ENCODE measurements at regions not wholly inside any gene's neighbourhood (a gene's known extent, or its start where the extent isn't known, plus 50 kb on each side); places are given as distances from the start of the nearest gene placed in this dataset.

- no peak overlapping the region for H3K9ac ChIP-seq (ENCODE audit: low read length)
- no peak overlapping the region for H4K8ac ChIP-seq (ENCODE audit: low read depth, low read length)
- no peak overlapping the region for H3K27ac ChIP-seq (ENCODE audit: low read depth, low read length)
- no peaks in the 10 kb centered on the region for H3K27me3 ChIP-seq (ENCODE audit: insufficient read depth, low read length)
- no CpG with 5 or more reads among the region's 3 CpGs for WGBS (ENCODE audit: extremely low coverage, insufficient coverage, insufficient read length)
- no peak overlapping the region for H3K18ac ChIP-seq (ENCODE audit: low read length)
- H3K4me1 ChIP-seq (ENCODE audit: control insufficient read depth in 1 of 2, insufficient read depth in 2 of 2, low read length in 2 of 2): no peaks in the 10 kb centered on the region
- no peak overlapping the region for H2BK120ac ChIP-seq (ENCODE audit: insufficient read depth, low read length, poor library complexity)
- no peak overlapping the region for H3K4me3 ChIP-seq (ENCODE audit: low read depth, low read length)
- no peaks in the 10 kb centered on the region for H3K79me2 ChIP-seq (ENCODE audit: control insufficient read depth, insufficient read depth, low read length, poor library complexity)
- H3K14ac ChIP-seq (ENCODE audit: low read length): no peak overlapping the region
- H3K4ac ChIP-seq (ENCODE audit: low read depth, low read length): no peak overlapping the region
- no peak for DNase-seq
- H2BK5ac ChIP-seq (ENCODE audit: low read depth, low read length, poor library complexity): no peak overlapping the region
- no peak overlapping the region for H4K91ac ChIP-seq (ENCODE audit: low read depth, low read length)
- no peak overlapping the region for H2BK12ac ChIP-seq (ENCODE audit: low read length)
- no peaks in the 10 kb centered on the region for H3K9me3 ChIP-seq (ENCODE audit: insufficient read depth, low read depth, low read length)
- no peak overlapping the region for H2AK5ac ChIP-seq (ENCODE audit: low read length)
- no peaks in the 10 kb centered on the region for H3K79me1 ChIP-seq (ENCODE audit: low read length)
- H3K23ac ChIP-seq (ENCODE audit: low read length): no peak overlapping the region
- H3K4me2 ChIP-seq (ENCODE audit: low read length): no peak overlapping the region
- H4K12ac ChIP-seq (ENCODE audit: low read depth, low read length): no peak overlapping the region
- H2AFZ ChIP-seq (ENCODE audit: insufficient read depth, low read length, poor library complexity): no peak overlapping the region
- H3K36me3 ChIP-seq (ENCODE audit: control insufficient read depth in 1 of 2, insufficient read depth in 2 of 2, low read length in 2 of 2): no peaks in the 10 kb centered on the region
Measured at GRCh38 chr6:8642131-8642530, 206.8 kb upstream of the SLC35B3 start.

- Histone ChIP-seq H3K4me1 (ENCODE audit: control insufficient read depth in 1 of 2, insufficient read depth in 2 of 2, low read length in 2 of 2) (no peaks in the 10 kb centered on the region), H3K79me2 (ENCODE audit: control insufficient read depth, insufficient read depth, low read length, poor library complexity) (no peaks in the 10 kb centered on the region), H2BK5ac (ENCODE audit: low read depth, low read length, poor library complexity) (no peak overlapping the region), H3K27me3 (ENCODE audit: insufficient read depth, low read length) (no peaks in the 10 kb centered on the region), H3K79me1 (ENCODE audit: low read length) (no peaks in the 10 kb centered on the region), H4K91ac (ENCODE audit: low read depth, low read length) (no peak overlapping the region), H4K12ac (ENCODE audit: low read depth, low read length) (no peak overlapping the region), H3K36me3 (ENCODE audit: control insufficient read depth in 1 of 2, insufficient read depth in 2 of 2, low read length in 2 of 2) (no peaks in the 10 kb centered on the region), H3K23ac (ENCODE audit: low read length) (no peak overlapping the region), H3K27ac (ENCODE audit: low read depth, low read length) (no peak overlapping the region), H2AFZ (ENCODE audit: insufficient read depth, low read length, poor library complexity) (no peak overlapping the region), H3K14ac (ENCODE audit: low read length) (no peak overlapping the region), H3K9me3 (ENCODE audit: insufficient read depth, low read depth, low read length) (no peaks in the 10 kb centered on the region), H4K8ac (ENCODE audit: low read depth, low read length) (no peak overlapping the region), H2BK120ac (ENCODE audit: insufficient read depth, low read length, poor library complexity) (no peak overlapping the region), H2BK12ac (ENCODE audit: low read length) (no peak overlapping the region), H2AK5ac (ENCODE audit: low read length) (no peak overlapping the region), H3K18ac (ENCODE audit: low read length) (no peak overlapping the region), H3K4ac (ENCODE audit: low read depth, low read length) (no peak overlapping the region), H3K4me3 (ENCODE audit: low read depth, low read length) (no peak overlapping the region), H3K4me2 (ENCODE audit: low read length) (no peak overlapping the region), H3K9ac (ENCODE audit: low read length) (no peak overlapping the region)
- no peak for DNase-seq
- no CpG with 5 or more reads among the region's 3 CpGs for WGBS (ENCODE audit: extremely low coverage, insufficient coverage, insufficient read length)
Measured at GRCh38 chr6:8639928-8640649, 204.7 kb upstream of the SLC35B3 start.

GRCh38 chr6:8637896-8638597 is 202.7 kb upstream of the SLC35B3 start:
- no peak overlapping the region for H3K23ac ChIP-seq (ENCODE audit: low read length)
- no peak overlapping the region for H4K91ac ChIP-seq (ENCODE audit: low read depth, low read length)
- no peaks in the 10 kb centered on the region for H3K9me3 ChIP-seq (ENCODE audit: insufficient read depth, low read depth, low read length)
- no peak overlapping the region for H4K8ac ChIP-seq (ENCODE audit: low read depth, low read length)
- H3K36me3 ChIP-seq (ENCODE audit: control insufficient read depth in 1 of 2, insufficient read depth in 2 of 2, low read length in 2 of 2): no peaks in the 10 kb centered on the region
- no peak overlapping the region for H2BK5ac ChIP-seq (ENCODE audit: low read depth, low read length, poor library complexity)
- no CpG with 5 or more reads among the region's 4 CpGs for WGBS (ENCODE audit: extremely low coverage, insufficient coverage, insufficient read length)
- H2AFZ ChIP-seq (ENCODE audit: insufficient read depth, low read length, poor library complexity): no peak overlapping the region
- DNase-seq: no peak
- no peaks in the 10 kb centered on the region for H3K27me3 ChIP-seq (ENCODE audit: insufficient read depth, low read length)
- H3K79me2 ChIP-seq (ENCODE audit: control insufficient read depth, insufficient read depth, low read length, poor library complexity): no peaks in the 10 kb centered on the region
- H4K12ac ChIP-seq (ENCODE audit: low read depth, low read length): no peak overlapping the region
- no peak overlapping the region for H3K9ac ChIP-seq (ENCODE audit: low read length)
- H3K79me1 ChIP-seq (ENCODE audit: low read length): no peaks in the 10 kb centered on the region
- H3K18ac ChIP-seq (ENCODE audit: low read length): no peak overlapping the region
- H3K27ac ChIP-seq (ENCODE audit: low read depth, low read length): no peak overlapping the region
- H2BK120ac ChIP-seq (ENCODE audit: insufficient read depth, low read length, poor library complexity): no peak overlapping the region
- no peak overlapping the region for H3K4ac ChIP-seq (ENCODE audit: low read depth, low read length)
- no peak overlapping the region for H2AK5ac ChIP-seq (ENCODE audit: low read length)
- H3K4me3 ChIP-seq (ENCODE audit: low read depth, low read length): no peak overlapping the region
- no peaks in the 10 kb centered on the region for H3K4me1 ChIP-seq (ENCODE audit: control insufficient read depth in 1 of 2, insufficient read depth in 2 of 2, low read length in 2 of 2)
- H3K4me2 ChIP-seq (ENCODE audit: low read length): no peak overlapping the region
- H3K14ac ChIP-seq (ENCODE audit: low read length): no peak overlapping the region
- H2BK12ac ChIP-seq (ENCODE audit: low read length): no peak overlapping the region

GRCh38 chr6:8633762-8634161 is 198.4 kb upstream of the SLC35B3 start:
- Histone ChIP-seq H3K23ac (ENCODE audit: low read length) (no peak overlapping the region), H3K27me3 (ENCODE audit: insufficient read depth, low read length) (no peaks in the 10 kb centered on the region)
- whole genome bisulfite sequencing (ENCODE audit: extremely low coverage, insufficient coverage, insufficient read length): no CpG with 5 or more reads among the region's 3 CpGs

More at GRCh38 chr6:8633762-8634161, 198.4 kb upstream of the SLC35B3 start:
- Histone ChIP-seq H3K79me2 (ENCODE audit: control insufficient read depth, insufficient read depth, low read length, poor library complexity) (no peaks in the 10 kb centered on the region), H3K14ac (ENCODE audit: low read length) (no peak overlapping the region), H2BK5ac (ENCODE audit: low read depth, low read length, poor library complexity) (no peak overlapping the region), H2BK120ac (ENCODE audit: insufficient read depth, low read length, poor library complexity) (no peak overlapping the region), H4K91ac (ENCODE audit: low read depth, low read length) (no peak overlapping the region), H4K8ac (ENCODE audit: low read depth, low read length) (no peak overlapping the region), H3K4me1 (ENCODE audit: control insufficient read depth in 1 of 2, insufficient read depth in 2 of 2, low read length in 2 of 2) (no peaks in the 10 kb centered on the region), H3K79me1 (ENCODE audit: low read length) (no peaks in the 10 kb centered on the region), H2AFZ (ENCODE audit: insufficient read depth, low read length, poor library complexity) (no peak overlapping the region), H3K9ac (ENCODE audit: low read length) (no peak overlapping the region), H3K27ac (ENCODE audit: low read depth, low read length) (no peak overlapping the region), H2BK12ac (ENCODE audit: low read length) (no peak overlapping the region), H3K36me3 (ENCODE audit: control insufficient read depth in 1 of 2, insufficient read depth in 2 of 2, low read length in 2 of 2) (no peaks in the 10 kb centered on the region), H3K4ac (ENCODE audit: low read depth, low read length) (no peak overlapping the region), H3K18ac (ENCODE audit: low read length) (no peak overlapping the region), H4K12ac (ENCODE audit: low read depth, low read length) (no peak overlapping the region), H3K4me2 (ENCODE audit: low read length) (no peak overlapping the region), H2AK5ac (ENCODE audit: low read length) (no peak overlapping the region), H3K9me3 (ENCODE audit: insufficient read depth, low read depth, low read length) (no peaks in the 10 kb centered on the region), H3K4me3 (ENCODE audit: low read depth, low read length) (no peak overlapping the region)
- no peak for DNase-seq
